IMR-90 (cell line): ENCODE measurements at regions not wholly inside any gene's neighbourhood (a gene's known extent, or its start where the extent isn't known, plus 50 kb on each side); places are given as distances from the start of the nearest gene placed in this dataset.
"Not testable (repeated sequence)": the region's sequence is repeated elsewhere in the genome, so short reads cannot be mapped to it uniquely, and the experiment has no call there.

Experiments used
- ATAC-seq: fragments of 200-7000 bp; cut with Tn5 transposase; 2 replicates; pipeline ENCODE4 v1.9.1; 2020; ENCODE audit warnings: low read depth, mild to moderate bottlenecking, moderate library complexity
- BruUV-seq: library from RNA; stranded (reverse); fragments of 400-500 nt; replicated peaks from 2 replicates; lab custom pipeline; 2021; lab: Mats Ljungman, UMichigan
- CTCF ChIA-PET: fragments of 300-600 bp; formaldehyde crosslinking; extraction: SDS; loops from one replicate; lab custom pipeline; 2021; ENCODE audit warnings: antibody characterized with exemption; lab: Yijun Ruan, JAX
- POLR2A ChIA-PET: fragments of 300-600 bp; sonication (Branson Sonifier 250); formaldehyde crosslinking; loops from one replicate; lab custom pipeline; 2022; ENCODE audit warnings: antibody characterized with exemption; ENCODE audit not compliant: unreplicated experiment; lab: Charles Lee
- DNase-seq: peaks from one replicate; pipeline ENCODE4 v3.0.0; 2013
- H2AFZ ChIP-seq: replicated peaks from 2 replicates; pipeline ENCODE3; 2013; ENCODE audit warnings: low read length, mild to moderate bottlenecking; ENCODE audit not compliant: poor library complexity
- H2AK5ac ChIP-seq: 2 replicates; pipeline ENCODE4 v1.6.1; 2013; ENCODE audit warnings: low read depth, low read length, inconsistent platforms
- H2AK9ac ChIP-seq: replicated peaks from 2 replicates; pipeline ENCODE3; 2013; ENCODE audit warnings: mild to moderate bottlenecking, low read depth, low read length, moderate library complexity; ENCODE audit not compliant: poor library complexity
- H2BK120ac ChIP-seq: 2 replicates; pipeline ENCODE4 v1.6.1; 2013; ENCODE audit warnings: low read depth, low read length, inconsistent platforms
- H2BK15ac ChIP-seq: 3 replicates; pipeline ENCODE4 v1.6.1; 2013; ENCODE audit warnings: low read depth, low read length, inconsistent platforms
- H2BK20ac ChIP-seq: 2 replicates; pipeline ENCODE4 v1.6.1; 2013; ENCODE audit warnings: low read depth, mild to moderate bottlenecking, inconsistent platforms, low read length, moderate library complexity
- H2BK5ac ChIP-seq: 2 replicates; pipeline ENCODE4 v1.6.1; 2013; ENCODE audit warnings: mild to moderate bottlenecking, low read depth, low read length, inconsistent platforms; ENCODE audit not compliant: poor library complexity, severe bottlenecking
- H3K14ac ChIP-seq: replicated peaks from 2 replicates; pipeline ENCODE4 v1.6.1; 2013; ENCODE audit warnings: low read depth, low read length, inconsistent platforms
- H3K18ac ChIP-seq: 2 replicates; pipeline ENCODE4 v1.6.1; 2013; ENCODE audit warnings: low read depth, low read length, control low read depth
- H3K23ac ChIP-seq: 2 replicates; pipeline ENCODE4 v1.6.1; 2013; ENCODE audit warnings: low read depth, low read length, inconsistent platforms
- H3K27ac ChIP-seq: 2 replicates; pipeline ENCODE4 v1.5.1; 2013; ENCODE audit warnings: mild to moderate bottlenecking, control low read depth, low read length; ENCODE audit not compliant: insufficient read depth
- H3K27me3 ChIP-seq: 2 replicates; pipeline ENCODE4 v1.6.1; 2013; ENCODE audit warnings: low read length; ENCODE audit not compliant: control insufficient read depth, insufficient read depth
- H3K36me3 ChIP-seq: 2 replicates; pipeline ENCODE4 v1.6.1; 2013; ENCODE audit warnings: low read length, mixed read lengths; ENCODE audit not compliant: control insufficient read depth, insufficient read depth
- H3K4ac ChIP-seq: 2 replicates; pipeline ENCODE4 v1.6.1; 2013; ENCODE audit warnings: low read depth, low read length, inconsistent platforms
- H3K4me1 ChIP-seq: 2 replicates; pipeline ENCODE4 v1.6.1; 2013; ENCODE audit warnings: low read length, mixed read lengths; ENCODE audit not compliant: control insufficient read depth, insufficient read depth
- H3K4me2 ChIP-seq: 2 replicates; pipeline ENCODE4 v1.6.1; 2013; ENCODE audit warnings: low read depth, mild to moderate bottlenecking, control low read depth, low read length, moderate library complexity
- H3K4me3 ChIP-seq: 2 replicates; pipeline ENCODE4 v1.5.1; 2013; ENCODE audit warnings: low read depth, mild to moderate bottlenecking, control low read depth, low read length, moderate library complexity; ENCODE audit not compliant: insufficient read depth
- H3K56ac ChIP-seq: 2 replicates; pipeline ENCODE4 v1.6.1; 2013; ENCODE audit warnings: low read length, inconsistent platforms; ENCODE audit not compliant: insufficient read depth; ENCODE audit errors: extremely low read depth
- H3K79me1 ChIP-seq, 2 experiments: 2 replicates each; pipeline ENCODE4 v1.6.1; 2013; ENCODE audit warnings: low read length in 2 of 2, inconsistent platforms in 1 of 2, low read depth in 1 of 2
- H3K9ac ChIP-seq: 2 replicates; pipeline ENCODE4 v1.6.1; 2013; ENCODE audit warnings: low read depth, low read length, control low read depth
- H3K9me1 ChIP-seq: 2 replicates; pipeline ENCODE4 v1.6.1; 2013; ENCODE audit warnings: low read length, inconsistent platforms; ENCODE audit not compliant: insufficient read depth
- H3K9me3 ChIP-seq: 2 replicates; pipeline ENCODE4 v1.6.1; 2013; ENCODE audit warnings: low read length; ENCODE audit not compliant: control insufficient read depth, insufficient read depth
- H4K20me1 ChIP-seq: 2 replicates; pipeline ENCODE4 v1.6.1; 2013; ENCODE audit warnings: low read length, inconsistent platforms; ENCODE audit not compliant: insufficient read depth
- H4K5ac ChIP-seq: 2 replicates; pipeline ENCODE4 v1.6.1; 2013; ENCODE audit warnings: mild to moderate bottlenecking, low read depth, low read length, control low read depth
- H4K8ac ChIP-seq, 2 experiments: 2 replicates each; pipeline ENCODE4 v1.6.1; 2013; ENCODE audit warnings: low read depth in 2 of 2, low read length in 2 of 2, control low read depth in 1 of 2, inconsistent platforms in 1 of 2
- H4K91ac ChIP-seq: 2 replicates; pipeline ENCODE4 v1.6.1; 2013; ENCODE audit warnings: low read depth, low read length, inconsistent platforms; ENCODE audit not compliant: insufficient read depth
- BHLHE40 ChIP-seq: fragments of 150-350 bp; IDR thresholded peaks from 2 replicates; pipeline ENCODE4 v1.6.1; 2016; ENCODE audit warnings: mild to moderate bottlenecking, low read depth, low read length
- RAD21 ChIP-seq: IDR thresholded peaks from 2 replicates; pipeline ENCODE4 v1.6.1; 2012; ENCODE audit warnings: low read length, improper control_type of control experiment
- SMC3 ChIP-seq: fragments of 150-350 bp; IDR thresholded peaks from 2 replicates; pipeline ENCODE4 v1.6.1; 2016; ENCODE audit warnings: low read depth, mild to moderate bottlenecking, antibody characterized with exemption, low read length, moderate library complexity
- WGBS, 2 experiments: methylation state at CpG; one replicate each; pipeline versions ENCODE4 v1.1.5 to v1.1.7; 2013; ENCODE audit warnings: missing lambda C conversion rate in 2 of 2; ENCODE audit not compliant: insufficient read length in 1 of 2; ENCODE audit errors: extremely low coverage in 2 of 2; 5-methylcytosine and 5-hydroxymethylcytosine counted together
- dilution Hi-C: fragments of 300-500 bp; cut with HindIII; formaldehyde crosslinking; loops from one replicate; pipeline ENCODE4 v1.14.3; 2018; ENCODE audit warnings: low sequenced_read_pairs; ENCODE audit not compliant: unreplicated experiment
- in situ Hi-C: fragments of 300-500 bp; cut with MboI; formaldehyde crosslinking; loops from 3 replicates; pipeline ENCODE4 v1.14.3; 2019; ENCODE audit warnings: low sequenced_read_pairs, inconsistent platforms, mixed read lengths
- intact Hi-C: fragments of 100-400 bp; cut with micrococcal nuclease; formaldehyde crosslinking; loops from 2 replicates; pipeline ENCODE4 v1.10.0; 2022
- TF ChIP-seq, protein P1 (sequence below): fragments of 150-350 bp; IDR thresholded peaks from 2 replicates; pipeline ENCODE4 v1.6.1; 2017; ENCODE audit warnings: mild to moderate bottlenecking, antibody characterized with exemption, low read length, low read depth

DNA sequence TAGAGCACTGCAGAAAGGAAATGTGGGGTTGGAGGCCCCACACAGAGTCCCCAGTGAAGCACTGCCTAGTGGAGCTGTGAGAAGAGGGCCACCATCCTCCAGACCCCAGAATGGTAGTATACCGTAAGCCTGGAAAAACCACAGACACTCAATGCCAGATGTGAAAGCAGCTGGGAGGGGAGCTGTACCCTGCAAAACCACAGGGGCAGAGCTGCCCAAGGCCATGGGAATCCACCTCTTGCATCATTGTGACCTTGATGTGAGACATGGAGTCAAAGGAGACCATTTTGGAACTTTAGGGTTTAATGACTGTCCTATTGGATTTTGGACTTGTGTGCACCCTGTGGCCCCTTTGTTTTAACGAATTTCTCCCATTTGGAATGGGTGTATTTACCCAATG, 75.3 kb upstream of the SERPINE2 start:
- H4K8ac ChIP-seq, result no peak overlapping the region
- dilution Hi-C loops (no loop called here), intact Hi-C loops (no loop called here), in situ Hi-C loops (no loop called here)
- no CpG with 5 or more reads among the region's 2 CpGs for WGBS, 2 experiments
- no peak overlapping the region for H3K9ac ChIP-seq
- no peak overlapping the region for H2BK15ac ChIP-seq
- no peak overlapping the region for H2BK5ac ChIP-seq
- H3K27ac ChIP-seq, result no peak overlapping the region
- no peak overlapping the region for H3K56ac ChIP-seq
- DNase-seq, result no peak
- H3K9me1 ChIP-seq, result 0 out of 2 replicates have a peak, but pooled peaks cover 4% of the 10 kb centered on the region
- no peak overlapping the region for H3K14ac ChIP-seq
- H3K4me1 ChIP-seq, result peaks cover 2% of the 10 kb centered on the region
- H2AFZ ChIP-seq, result no peak overlapping the region
- H3K18ac ChIP-seq, result no peak overlapping the region
- no peak overlapping the region for H3K4ac ChIP-seq
- no peak overlapping the region for H3K4me3 ChIP-seq
- no peak for ATAC-seq
- H4K5ac ChIP-seq, result no peak overlapping the region
- no peaks in the 10 kb centered on the region for H4K20me1 ChIP-seq
- H3K36me3 ChIP-seq, result no peaks in the 10 kb centered on the region
- no peak overlapping the region for H3K23ac ChIP-seq
- H4K91ac ChIP-seq, result no peak overlapping the region
- H3K79me1 ChIP-seq, result no peaks in the 10 kb centered on the region
- H2AK5ac ChIP-seq, result no peak overlapping the region
- no peak overlapping the region for H2BK120ac ChIP-seq
- no peak for TF ChIP-seq BHLHE40
- no peak for TF ChIP-seq RAD21
- TF ChIP-seq, protein P1, sequence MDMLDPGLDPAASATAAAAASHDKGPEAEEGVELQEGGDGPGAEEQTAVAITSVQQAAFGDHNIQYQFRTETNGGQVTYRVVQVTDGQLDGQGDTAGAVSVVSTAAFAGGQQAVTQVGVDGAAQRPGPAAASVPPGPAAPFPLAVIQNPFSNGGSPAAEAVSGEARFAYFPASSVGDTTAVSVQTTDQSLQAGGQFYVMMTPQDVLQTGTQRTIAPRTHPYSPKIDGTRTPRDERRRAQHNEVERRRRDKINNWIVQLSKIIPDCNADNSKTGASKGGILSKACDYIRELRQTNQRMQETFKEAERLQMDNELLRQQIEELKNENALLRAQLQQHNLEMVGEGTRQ, result no peak
- TF ChIP-seq SMC3, result no peak
- CTCF ChIA-PET, result no interaction called here
- no peak overlapping the region for H2AK9ac ChIP-seq
- POLR2A ChIA-PET, result no interaction called here
- no peak overlapping the region for H2BK20ac ChIP-seq
- no peaks in the 10 kb centered on the region for H3K27me3 ChIP-seq
- H3K4me2 ChIP-seq, result no peak overlapping the region
- no TSS peak for BruUV-seq
- H3K9me3 ChIP-seq, result 0 out of 2 replicates have a peak, but pooled peaks cover 2% of the 10 kb centered on the region

DNA sequence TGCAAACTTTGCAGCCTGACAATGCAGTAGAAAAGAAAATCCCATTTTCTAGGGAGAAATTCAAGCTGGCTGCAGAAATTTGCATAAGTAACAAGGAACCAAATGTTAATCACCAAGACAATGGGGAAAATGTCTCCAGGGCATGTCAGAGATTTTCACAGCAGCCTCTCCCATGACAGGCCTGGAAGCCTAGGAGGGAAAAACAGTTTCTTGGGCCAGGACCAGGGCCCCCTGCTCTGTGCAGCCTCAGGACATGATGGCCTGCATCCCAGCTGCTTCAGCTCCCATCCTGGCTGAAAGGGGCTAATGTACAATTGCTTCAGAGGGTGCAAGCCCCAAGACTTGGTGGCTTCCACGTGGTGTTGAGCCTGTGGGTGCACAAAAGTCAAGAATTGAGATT, 74.8 kb upstream of the SERPINE2 start:
- H2BK20ac ChIP-seq, CTCF ChIA-PET, H2AK5ac ChIP-seq, in situ Hi-C loops, H3K27me3 ChIP-seq, intact Hi-C loops, H2BK5ac ChIP-seq, H3K4me1 ChIP-seq, H3K23ac ChIP-seq, H3K4ac ChIP-seq, H3K36me3 ChIP-seq, H3K79me1 ChIP-seq, H2AK9ac ChIP-seq, BruUV-seq, H3K14ac ChIP-seq, H2BK15ac ChIP-seq, H2BK120ac ChIP-seq, H4K91ac ChIP-seq, H2AFZ ChIP-seq, H3K4me3 ChIP-seq, H4K8ac ChIP-seq, H3K9me1 ChIP-seq, H3K9me3 ChIP-seq, H3K56ac ChIP-seq, H3K9ac ChIP-seq, ATAC-seq, H3K27ac ChIP-seq, H4K20me1 ChIP-seq, H3K4me2 ChIP-seq, dilution Hi-C loops, DNase-seq, H4K5ac ChIP-seq, H3K18ac ChIP-seq, POLR2A ChIA-PET: not testable (repeated sequence)
- 40% methylated on average over 1 of the region's 1 CpG; no CpG with 5 or more reads in 1 of the 2 experiments for WGBS, 2 experiments
